ENCODE measurements at regions not wholly inside any gene's neighbourhood (a gene's known extent, or its start where the extent isn't known, plus 50 kb on each side); places are given as distances from the start of the nearest gene placed in this dataset.

GRCh38 chr5:19319252-19319651 is 668.7 kb downstream of the CDH18 start:
- TF ChIP-seq ZNF331 (CRISPR knock-in tag; IDR thresholded peaks at IDR 0.05; ENCODE audit: low read depth) (no peak), CTCF (conservative IDR thresholded peaks at IDR 0.05; ENCODE audit: low read depth in 2 of 2) (no peak), POLR2AphosphoS5 (IDR thresholded peaks at IDR 0.05; ENCODE audit: low read depth) (no peak), EZH2 (IDR thresholded peaks at IDR 0.05; ENCODE audit: low read depth, unreplicated experiment) (no peak), REST (IDR thresholded peaks at IDR 0.05; ENCODE audit: unreplicated experiment) (no peak), CREB1 (CRISPR knock-in tag; IDR thresholded peaks at IDR 0.05; ENCODE audit: low read depth) (no peak), NANOG (IDR thresholded peaks at IDR 0.05; ENCODE audit: borderline replicate concordance) (no peak), EZH2phosphoT487 (IDR thresholded peaks at IDR 0.05; ENCODE audit: unreplicated experiment) (no peak), STAT1 (IDR thresholded peaks at IDR 0.05; ENCODE audit: unreplicated experiment) (no peak), ETS1 (IDR thresholded peaks at IDR 0.05) (no peak), JUNB (IDR thresholded peaks at IDR 0.05; ENCODE audit: unreplicated experiment) (no peak), ZNF462 (CRISPR knock-in tag; IDR thresholded peaks at IDR 0.05) (no peak), ZNF114 (CRISPR knock-in tag; IDR thresholded peaks at IDR 0.05) (no peak)
